ENCODE measurements at regions not wholly inside any gene's neighbourhood (a gene's known extent, or its start where the extent isn't known, plus 50 kb on each side); places are given as distances from the start of the nearest gene placed in this dataset.
"Not testable (repeated sequence)": the region's sequence is repeated elsewhere in the genome, so short reads cannot be mapped to it uniquely, and the experiment has no call there.

GRCh38 chr6:56803594-56803993, 151.3 kb upstream of the BEND6 start:
- no peak for DNase-seq (ENCODE audit: low read depth)

- DNase-seq (ENCODE audit: low read depth), result no peak
Observed at GRCh38 chr6:56802584-56802983, 152.3 kb upstream of the BEND6 start.

- DNase-seq (ENCODE audit: low read depth), result no peak
Observed at GRCh38 chr6:56799989-56800388, 154.9 kb upstream of the BEND6 start.

GRCh38 chr6:56798163-56798562, 155.5 kb upstream of the DST start:
- DNase-seq (ENCODE audit: low read depth), result no peak

GRCh38 chr6:56796196-56796532, 153.5 kb upstream of the DST start:
- DNase-seq (ENCODE audit: low read depth), result no peak

- no peak for DNase-seq (ENCODE audit: low read depth)
Observed at GRCh38 chr6:56795466-56796195, 152.9 kb upstream of the DST start.

GRCh38 chr6:56794421-56794820, 151.7 kb upstream of the DST start:
- DNase-seq (ENCODE audit: low read depth), result no peak

GRCh38 chr6:56793938-56794337, 151.2 kb upstream of the DST start:
- DNase-seq (ENCODE audit: low read depth), result no peak

- DNase-seq (ENCODE audit: low read depth), result no peak
Observed at GRCh38 chr6:56790414-56790813, 147.7 kb upstream of the DST start.

GRCh38 chr6:56789879-56790278, 147.2 kb upstream of the DST start:
- no peak for DNase-seq (ENCODE audit: low read depth)

- DNase-seq (ENCODE audit: low read depth), result no peak
Observed at GRCh38 chr6:56789342-56789741, 146.7 kb upstream of the DST start.

- DNase-seq (ENCODE audit: low read depth), result no peak
Observed at GRCh38 chr6:56787209-56787608, 144.5 kb upstream of the DST start.

- no peak for DNase-seq (ENCODE audit: low read depth)
Observed at GRCh38 chr6:56786256-56786655, 143.6 kb upstream of the DST start.

GRCh38 chr6:56785536-56785935, 142.8 kb upstream of the DST start:
- not testable (repeated sequence) for DNase-seq (ENCODE audit: low read depth)

GRCh38 chr6:56780109-56780508, 137.4 kb upstream of the DST start:
- DNase-seq (ENCODE audit: low read depth), result not testable (repeated sequence)

- DNase-seq (ENCODE audit: low read depth), result not testable (repeated sequence)
Observed at GRCh38 chr6:56778503-56778902, 135.8 kb upstream of the DST start.

GRCh38 chr6:56775498-56776166, 132.9 kb upstream of the DST start:
- no peak for DNase-seq (ENCODE audit: low read depth)

GRCh38 chr6:56772737-56773184, 130.1 kb upstream of the DST start:
- DNase-seq (ENCODE audit: low read depth), result no peak

- DNase-seq (ENCODE audit: low read depth), result no peak
Observed at GRCh38 chr6:56771929-56772607, 129.4 kb upstream of the DST start.

- no peak for DNase-seq (ENCODE audit: low read depth)
Observed at GRCh38 chr6:56771189-56771588, 128.5 kb upstream of the DST start.

- DNase-seq (ENCODE audit: low read depth), result no peak
Observed at GRCh38 chr6:56770011-56770520, 127.4 kb upstream of the DST start.

- DNase-seq (ENCODE audit: low read depth), result no peak
Observed at GRCh38 chr6:56767892-56768531, 125.3 kb upstream of the DST start.

GRCh38 chr6:56767435-56767834, 124.7 kb upstream of the DST start:
- no peak for DNase-seq (ENCODE audit: low read depth)
